ENCODE measurements at regions not wholly inside any gene's neighbourhood (a gene's known extent, or its start where the extent isn't known, plus 50 kb on each side); places are given as distances from the start of the nearest gene placed in this dataset.

DNA sequence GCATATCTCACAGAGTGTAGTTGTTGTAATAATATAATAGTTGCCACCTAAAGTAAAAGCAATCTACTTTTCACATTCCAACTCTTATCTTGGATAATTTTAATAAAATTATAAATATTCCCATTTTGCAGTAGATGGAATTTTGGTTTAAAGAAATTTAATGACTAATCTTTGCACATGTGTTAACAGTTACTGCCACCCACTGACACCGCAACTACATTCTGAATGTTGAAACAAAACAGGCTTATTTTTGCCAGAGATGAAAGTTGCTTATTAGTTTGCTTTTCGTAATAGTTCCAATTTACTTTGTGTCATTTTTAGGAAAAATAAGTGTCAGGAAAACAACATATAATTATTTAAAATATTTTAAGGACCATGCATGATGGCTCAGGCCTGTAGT, 557.5 kb upstream of the PCDH15 start:
- Histone ChIP-seq H3K9me3 (ENCODE audit: low read length) (no peaks in the 10 kb centered on the region), H4K20me1 (ENCODE audit: insufficient read depth) (no peaks in the 10 kb centered on the region), H3K9me2 (ENCODE audit: insufficient read depth, low read length) (no peaks in the 10 kb centered on the region), H3K79me2 (replicated peaks; ENCODE audit: insufficient read depth, low read length) (no peaks in the 10 kb centered on the region), H3K4me2 (ENCODE audit: low read length) (no peak overlapping the region), H3K36me3 (ENCODE audit: insufficient read depth, low read length) (no peaks in the 10 kb centered on the region), H3K27me3 (ENCODE audit: insufficient read depth, low read depth, low read length) (no peaks in the 10 kb centered on the region), H3K4me3 (ENCODE audit: low read length) (no peak overlapping the region), H3F3A (ENCODE audit: insufficient read depth, low read length, poor library complexity, severe bottlenecking) (no peaks in the 10 kb centered on the region), H2AFZ (ENCODE audit: low read depth, low read length) (no peak overlapping the region), H3K27ac (ENCODE audit: low read length) (no peak overlapping the region), H3K9ac (ENCODE audit: low read length) (no peak overlapping the region)
- TF ChIP-seq, protein P1, sequence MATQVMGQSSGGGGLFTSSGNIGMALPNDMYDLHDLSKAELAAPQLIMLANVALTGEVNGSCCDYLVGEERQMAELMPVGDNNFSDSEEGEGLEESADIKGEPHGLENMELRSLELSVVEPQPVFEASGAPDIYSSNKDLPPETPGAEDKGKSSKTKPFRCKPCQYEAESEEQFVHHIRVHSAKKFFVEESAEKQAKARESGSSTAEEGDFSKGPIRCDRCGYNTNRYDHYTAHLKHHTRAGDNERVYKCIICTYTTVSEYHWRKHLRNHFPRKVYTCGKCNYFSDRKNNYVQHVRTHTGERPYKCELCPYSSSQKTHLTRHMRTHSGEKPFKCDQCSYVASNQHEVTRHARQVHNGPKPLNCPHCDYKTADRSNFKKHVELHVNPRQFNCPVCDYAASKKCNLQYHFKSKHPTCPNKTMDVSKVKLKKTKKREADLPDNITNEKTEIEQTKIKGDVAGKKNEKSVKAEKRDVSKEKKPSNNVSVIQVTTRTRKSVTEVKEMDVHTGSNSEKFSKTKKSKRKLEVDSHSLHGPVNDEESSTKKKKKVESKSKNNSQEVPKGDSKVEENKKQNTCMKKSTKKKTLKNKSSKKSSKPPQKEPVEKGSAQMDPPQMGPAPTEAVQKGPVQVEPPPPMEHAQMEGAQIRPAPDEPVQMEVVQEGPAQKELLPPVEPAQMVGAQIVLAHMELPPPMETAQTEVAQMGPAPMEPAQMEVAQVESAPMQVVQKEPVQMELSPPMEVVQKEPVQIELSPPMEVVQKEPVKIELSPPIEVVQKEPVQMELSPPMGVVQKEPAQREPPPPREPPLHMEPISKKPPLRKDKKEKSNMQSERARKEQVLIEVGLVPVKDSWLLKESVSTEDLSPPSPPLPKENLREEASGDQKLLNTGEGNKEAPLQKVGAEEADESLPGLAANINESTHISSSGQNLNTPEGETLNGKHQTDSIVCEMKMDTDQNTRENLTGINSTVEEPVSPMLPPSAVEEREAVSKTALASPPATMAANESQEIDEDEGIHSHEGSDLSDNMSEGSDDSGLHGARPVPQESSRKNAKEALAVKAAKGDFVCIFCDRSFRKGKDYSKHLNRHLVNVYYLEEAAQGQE (IDR thresholded peaks at IDR 0.05; ENCODE audit: borderline replicate concordance) = no peak
- no peak for TF ChIP-seq SMC3 (conservative IDR thresholded peaks at IDR 0.05; ENCODE audit: poor library complexity)
- no peak for TF ChIP-seq RAD21 (conservative IDR thresholded peaks at IDR 0.05)
- TF ChIP-seq EP300 (conservative IDR thresholded peaks at IDR 0.05; ENCODE audit: poor library complexity, severe bottlenecking) = no peak
- TF ChIP-seq TAF1 (IDR thresholded peaks at IDR 0.05; ENCODE audit: low read depth) = no peak
- no peak for TF ChIP-seq POLR2AphosphoS5 (IDR thresholded peaks at IDR 0.05)
- TF ChIP-seq, protein P2, sequence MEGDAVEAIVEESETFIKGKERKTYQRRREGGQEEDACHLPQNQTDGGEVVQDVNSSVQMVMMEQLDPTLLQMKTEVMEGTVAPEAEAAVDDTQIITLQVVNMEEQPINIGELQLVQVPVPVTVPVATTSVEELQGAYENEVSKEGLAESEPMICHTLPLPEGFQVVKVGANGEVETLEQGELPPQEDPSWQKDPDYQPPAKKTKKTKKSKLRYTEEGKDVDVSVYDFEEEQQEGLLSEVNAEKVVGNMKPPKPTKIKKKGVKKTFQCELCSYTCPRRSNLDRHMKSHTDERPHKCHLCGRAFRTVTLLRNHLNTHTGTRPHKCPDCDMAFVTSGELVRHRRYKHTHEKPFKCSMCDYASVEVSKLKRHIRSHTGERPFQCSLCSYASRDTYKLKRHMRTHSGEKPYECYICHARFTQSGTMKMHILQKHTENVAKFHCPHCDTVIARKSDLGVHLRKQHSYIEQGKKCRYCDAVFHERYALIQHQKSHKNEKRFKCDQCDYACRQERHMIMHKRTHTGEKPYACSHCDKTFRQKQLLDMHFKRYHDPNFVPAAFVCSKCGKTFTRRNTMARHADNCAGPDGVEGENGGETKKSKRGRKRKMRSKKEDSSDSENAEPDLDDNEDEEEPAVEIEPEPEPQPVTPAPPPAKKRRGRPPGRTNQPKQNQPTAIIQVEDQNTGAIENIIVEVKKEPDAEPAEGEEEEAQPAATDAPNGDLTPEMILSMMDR (IDR thresholded peaks at IDR 0.05; ENCODE audit: poor library complexity, severe bottlenecking) = no peak

DNA sequence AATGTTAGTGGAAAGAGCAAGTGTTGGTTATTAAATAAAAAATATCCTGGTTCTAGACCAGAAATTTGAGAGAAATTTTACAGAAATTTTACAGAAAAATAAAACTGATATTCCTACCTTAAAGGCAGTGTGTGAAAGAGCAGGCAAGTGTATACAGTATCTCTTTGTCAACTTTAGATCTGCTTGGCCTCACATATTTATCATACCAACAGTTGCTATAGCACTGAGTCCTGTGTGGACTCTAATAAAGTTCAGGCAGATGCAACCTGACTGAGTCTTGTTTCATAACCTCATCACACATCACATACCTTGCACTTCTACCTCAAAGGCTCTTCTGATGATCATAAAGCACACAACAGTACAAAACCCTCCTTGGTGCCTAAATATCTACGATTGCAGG, 552.4 kb upstream of the PCDH15 start:
- H3K4me2 ChIP-seq (ENCODE audit: low read length) = no peak overlapping the region
- no peaks in the 10 kb centered on the region for H3K9me3 ChIP-seq (ENCODE audit: low read length)
- no peak overlapping the region for H3K4me3 ChIP-seq (ENCODE audit: low read length)
- H3K9me2 ChIP-seq (ENCODE audit: insufficient read depth, low read length) = no peaks in the 10 kb centered on the region
- no peaks in the 10 kb centered on the region for H3K36me3 ChIP-seq (ENCODE audit: insufficient read depth, low read length)
- TF ChIP-seq EP300 (conservative IDR thresholded peaks at IDR 0.05; ENCODE audit: poor library complexity, severe bottlenecking) = no peak
- no peak for TF ChIP-seq RAD21 (conservative IDR thresholded peaks at IDR 0.05)
- no peak for TF ChIP-seq POLR2AphosphoS5 (IDR thresholded peaks at IDR 0.05)
- no peak for TF ChIP-seq SMC3 (conservative IDR thresholded peaks at IDR 0.05; ENCODE audit: poor library complexity)
- TF ChIP-seq, protein P1 (IDR thresholded peaks at IDR 0.05; ENCODE audit: borderline replicate concordance) = no peak
- TF ChIP-seq, protein P2 (IDR thresholded peaks at IDR 0.05; ENCODE audit: poor library complexity, severe bottlenecking) = no peak
- no peak for TF ChIP-seq TAF1 (IDR thresholded peaks at IDR 0.05; ENCODE audit: low read depth)
- no peak for TF ChIP-seq EZH2 (IDR thresholded peaks at IDR 0.05; ENCODE audit: borderline replicate concordance, insufficient read depth, low read length, poor library complexity, severe bottlenecking)
- no peak for TF ChIP-seq MXI1 (conservative IDR thresholded peaks at IDR 0.05; ENCODE audit: poor library complexity, severe bottlenecking)
- H3K9ac ChIP-seq (ENCODE audit: low read length) = no peak overlapping the region
- H4K20me1 ChIP-seq (ENCODE audit: insufficient read depth) = no peaks in the 10 kb centered on the region
- no peaks in the 10 kb centered on the region for H3K79me2 ChIP-seq (replicated peaks; ENCODE audit: insufficient read depth, low read length)
- no peak overlapping the region for H3K27ac ChIP-seq (ENCODE audit: low read length)
- no peak overlapping the region for H2AFZ ChIP-seq (ENCODE audit: low read depth, low read length)
- H3F3A ChIP-seq (ENCODE audit: insufficient read depth, low read length, poor library complexity, severe bottlenecking) = no peaks in the 10 kb centered on the region
- no peaks in the 10 kb centered on the region for H3K27me3 ChIP-seq (ENCODE audit: insufficient read depth, low read depth, low read length)

Data from neural cell (in vitro differentiated cells).